Ishikawa (cell line): ENCODE measurements at regions not wholly inside any gene's neighbourhood (a gene's known extent, or its start where the extent isn't known, plus 50 kb on each side); places are given as distances from the start of the nearest gene placed in this dataset.

Experiments used
- CEBPB ChIP-seq: IDR thresholded peaks from 2 replicates; pipeline ENCODE4 v1.6.1; 2012
- CREB1 ChIP-seq: IDR thresholded peaks from 2 replicates; pipeline ENCODE4 v1.6.1; 2012; ENCODE audit warnings: low read depth
- EGR1 ChIP-seq: IDR thresholded peaks from 2 replicates; pipeline ENCODE4 v1.6.1; 2012
- EP300 ChIP-seq: IDR thresholded peaks from 2 replicates; pipeline ENCODE4 v1.6.1; 2012; ENCODE audit warnings: borderline replicate concordance
- FOXM1 ChIP-seq: IDR thresholded peaks from 2 replicates; pipeline ENCODE4 v1.6.1; 2012; ENCODE audit warnings: low read depth, borderline replicate concordance
- NFIC ChIP-seq: IDR thresholded peaks from 2 replicates; pipeline ENCODE4 v1.6.1; 2012
- RAD21 ChIP-seq: IDR thresholded peaks from 2 replicates; pipeline ENCODE4 v1.6.1; 2012; ENCODE audit warnings: low read depth
- TAF1 ChIP-seq: IDR thresholded peaks from 2 replicates; pipeline ENCODE4 v1.6.1; 2012; ENCODE audit warnings: low read depth, mild to moderate bottlenecking
- TCF12 ChIP-seq: IDR thresholded peaks from 2 replicates; pipeline ENCODE4 v1.6.1; 2012; ENCODE audit warnings: low read depth
- TEAD4 ChIP-seq: IDR thresholded peaks from 2 replicates; pipeline ENCODE4 v1.6.1; 2012
- YY1 ChIP-seq: IDR thresholded peaks from 2 replicates; pipeline ENCODE4 v1.6.1; 2012; ENCODE audit warnings: low read depth
- ZBTB7A ChIP-seq: IDR thresholded peaks from 2 replicates; pipeline ENCODE4 v1.6.1; 2012; ENCODE audit warnings: low read depth
- TF ChIP-seq, protein P1 (sequence below): IDR thresholded peaks from 2 replicates; pipeline ENCODE4 v1.6.1; 2012
- TF ChIP-seq, protein P2 (sequence below): IDR thresholded peaks from 2 replicates; pipeline ENCODE4 v1.6.1; 2012; ENCODE audit warnings: low read depth, mild to moderate bottlenecking
- TF ChIP-seq, protein P3 (sequence below): IDR thresholded peaks from 2 replicates; pipeline ENCODE4 v1.6.1; 2012

GRCh38 chr9:129273136-129273895, 95.3 kb upstream of the IER5L start:
- TF ChIP-seq, protein P1, sequence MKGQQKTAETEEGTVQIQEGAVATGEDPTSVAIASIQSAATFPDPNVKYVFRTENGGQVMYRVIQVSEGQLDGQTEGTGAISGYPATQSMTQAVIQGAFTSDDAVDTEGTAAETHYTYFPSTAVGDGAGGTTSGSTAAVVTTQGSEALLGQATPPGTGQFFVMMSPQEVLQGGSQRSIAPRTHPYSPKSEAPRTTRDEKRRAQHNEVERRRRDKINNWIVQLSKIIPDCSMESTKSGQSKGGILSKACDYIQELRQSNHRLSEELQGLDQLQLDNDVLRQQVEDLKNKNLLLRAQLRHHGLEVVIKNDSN: no peak
- TF ChIP-seq FOXM1 (no peak), CEBPB (no peak), TCF12 (no peak), YY1 (no peak), NFIC (no peak), TAF1 (no peak), TEAD4 (no peak), EP300 (no peak), RAD21 (no peak), EGR1 (no peak), ZBTB7A (no peak), CREB1 (no peak)
- TF ChIP-seq, protein P2, sequence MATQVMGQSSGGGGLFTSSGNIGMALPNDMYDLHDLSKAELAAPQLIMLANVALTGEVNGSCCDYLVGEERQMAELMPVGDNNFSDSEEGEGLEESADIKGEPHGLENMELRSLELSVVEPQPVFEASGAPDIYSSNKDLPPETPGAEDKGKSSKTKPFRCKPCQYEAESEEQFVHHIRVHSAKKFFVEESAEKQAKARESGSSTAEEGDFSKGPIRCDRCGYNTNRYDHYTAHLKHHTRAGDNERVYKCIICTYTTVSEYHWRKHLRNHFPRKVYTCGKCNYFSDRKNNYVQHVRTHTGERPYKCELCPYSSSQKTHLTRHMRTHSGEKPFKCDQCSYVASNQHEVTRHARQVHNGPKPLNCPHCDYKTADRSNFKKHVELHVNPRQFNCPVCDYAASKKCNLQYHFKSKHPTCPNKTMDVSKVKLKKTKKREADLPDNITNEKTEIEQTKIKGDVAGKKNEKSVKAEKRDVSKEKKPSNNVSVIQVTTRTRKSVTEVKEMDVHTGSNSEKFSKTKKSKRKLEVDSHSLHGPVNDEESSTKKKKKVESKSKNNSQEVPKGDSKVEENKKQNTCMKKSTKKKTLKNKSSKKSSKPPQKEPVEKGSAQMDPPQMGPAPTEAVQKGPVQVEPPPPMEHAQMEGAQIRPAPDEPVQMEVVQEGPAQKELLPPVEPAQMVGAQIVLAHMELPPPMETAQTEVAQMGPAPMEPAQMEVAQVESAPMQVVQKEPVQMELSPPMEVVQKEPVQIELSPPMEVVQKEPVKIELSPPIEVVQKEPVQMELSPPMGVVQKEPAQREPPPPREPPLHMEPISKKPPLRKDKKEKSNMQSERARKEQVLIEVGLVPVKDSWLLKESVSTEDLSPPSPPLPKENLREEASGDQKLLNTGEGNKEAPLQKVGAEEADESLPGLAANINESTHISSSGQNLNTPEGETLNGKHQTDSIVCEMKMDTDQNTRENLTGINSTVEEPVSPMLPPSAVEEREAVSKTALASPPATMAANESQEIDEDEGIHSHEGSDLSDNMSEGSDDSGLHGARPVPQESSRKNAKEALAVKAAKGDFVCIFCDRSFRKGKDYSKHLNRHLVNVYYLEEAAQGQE: no peak
- TF ChIP-seq, protein P3, sequence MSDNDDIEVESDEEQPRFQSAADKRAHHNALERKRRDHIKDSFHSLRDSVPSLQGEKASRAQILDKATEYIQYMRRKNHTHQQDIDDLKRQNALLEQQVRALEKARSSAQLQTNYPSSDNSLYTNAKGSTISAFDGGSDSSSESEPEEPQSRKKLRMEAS: no peak

DNA sequence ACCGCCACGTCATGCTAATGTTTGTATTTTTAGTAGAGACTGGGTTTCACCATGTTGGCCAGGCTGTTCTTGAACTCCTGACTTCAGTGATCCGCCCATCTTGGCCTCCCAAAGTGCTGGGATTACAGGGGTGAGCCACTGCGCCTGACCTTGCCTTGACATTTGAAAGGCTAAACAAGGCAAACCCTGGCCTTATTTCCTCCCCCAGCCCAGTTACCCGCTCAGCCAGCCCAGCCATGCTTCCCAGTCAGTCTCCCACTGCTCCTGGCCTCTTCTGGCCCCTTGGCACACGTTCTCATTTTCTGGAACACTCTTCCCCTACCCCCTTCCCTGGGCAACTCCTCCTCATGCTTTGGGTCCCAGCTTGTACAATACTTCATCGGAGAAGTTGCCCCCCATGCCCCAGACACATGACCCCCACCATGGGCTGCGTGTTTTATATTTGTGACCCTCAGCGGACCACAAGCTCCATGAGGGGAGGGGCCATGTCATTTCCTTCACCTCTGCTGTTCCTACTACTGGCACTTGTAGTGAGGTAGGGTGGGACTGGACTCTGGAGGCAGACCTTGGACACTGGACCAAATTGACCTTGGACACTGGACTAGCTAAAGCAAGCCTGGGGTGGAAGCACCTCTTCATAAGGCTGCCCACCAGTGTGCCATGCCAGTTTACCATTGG, 94.4 kb upstream of the IER5L start:
- TF ChIP-seq NFIC (no peak), RAD21 (no peak), TCF12 (no peak)
- TF ChIP-seq, protein P2: no peak

DNA sequence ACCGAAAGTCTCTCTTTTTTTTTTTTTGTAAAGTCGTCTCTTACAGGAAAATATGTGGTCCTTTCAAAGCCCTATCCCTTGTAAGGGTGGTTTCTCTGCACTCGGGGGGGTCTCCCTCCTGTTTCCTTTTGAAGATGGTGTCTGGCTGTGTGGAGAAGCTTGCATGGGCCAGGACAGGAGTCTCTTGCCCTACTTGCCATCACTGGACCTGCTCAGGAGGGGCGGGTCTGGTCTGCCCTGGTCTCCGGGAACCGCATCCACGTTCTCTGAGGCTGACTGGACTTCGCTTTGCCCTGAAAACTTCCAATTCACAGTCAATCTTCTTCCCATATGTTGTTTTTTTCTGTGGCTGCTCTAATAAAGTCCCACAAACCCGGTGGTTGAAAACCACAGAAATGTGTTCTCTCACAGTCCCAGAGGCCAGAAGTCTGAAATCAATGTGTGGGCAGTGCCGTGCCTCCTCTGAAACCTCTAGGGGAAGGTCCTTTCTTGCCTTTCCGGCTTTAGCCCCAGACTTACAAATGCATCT, 92.9 kb upstream of the IER5L start:
- no peak for TF ChIP-seq TAF1
- TF ChIP-seq, protein P3: no peak
- TF ChIP-seq TCF12: no peak
- TF ChIP-seq CEBPB: no peak
- TF ChIP-seq FOXM1: no peak
- no peak for TF ChIP-seq YY1
- TF ChIP-seq NFIC: no peak
- TF ChIP-seq TEAD4: no peak
- TF ChIP-seq CREB1: no peak
- TF ChIP-seq ZBTB7A: no peak
- no peak for TF ChIP-seq EP300
- TF ChIP-seq, protein P1: no peak

DNA sequence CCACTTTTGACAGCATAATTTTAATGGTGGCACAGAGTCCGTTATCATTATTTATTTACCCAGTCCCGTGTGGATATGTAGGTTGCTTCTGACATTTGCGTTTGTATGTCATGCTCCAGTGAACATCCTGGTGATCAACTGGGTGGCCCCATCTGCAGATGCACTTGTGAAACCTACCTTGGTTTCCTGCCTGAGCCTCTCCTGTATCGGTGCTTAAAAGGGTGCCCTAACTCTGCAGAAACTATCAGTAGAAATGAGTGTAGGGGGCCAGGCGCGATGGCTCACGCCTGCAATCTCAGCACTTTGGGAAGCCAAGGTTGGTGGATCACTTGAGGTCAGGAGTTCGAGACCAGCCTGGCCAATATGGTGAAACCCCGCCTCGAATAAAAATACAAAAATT, 92.1 kb upstream of the IER5L start:
- TF ChIP-seq RAD21: no peak

DNA sequence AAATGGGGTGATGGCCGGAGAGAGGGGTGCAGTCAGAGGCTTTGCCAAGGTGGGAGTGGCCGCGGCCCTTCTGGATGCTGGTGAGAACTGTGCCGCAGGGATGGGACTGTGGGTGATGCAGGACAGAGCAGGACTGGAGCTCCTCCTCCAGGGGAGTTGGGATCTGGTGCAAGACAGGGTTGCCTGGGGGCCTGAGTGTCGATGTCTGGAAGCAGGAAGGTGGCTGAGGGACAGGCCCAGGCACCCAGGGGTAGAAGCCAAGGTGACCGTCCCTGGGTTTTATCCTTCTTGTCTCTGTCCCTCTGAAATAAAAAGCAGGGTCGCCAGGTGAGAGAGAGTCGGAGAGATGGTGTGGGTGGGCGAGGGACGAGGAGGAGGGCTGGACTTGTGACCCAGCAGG, 89.1 kb upstream of the IER5L start:
- TF ChIP-seq, protein P3: no peak
- TF ChIP-seq TAF1 (no peak), FOXM1 (no peak), NFIC (no peak), RAD21 (no peak), EP300 (no peak), YY1 (no peak), ZBTB7A (no peak), EGR1 (no peak), TCF12 (no peak), TEAD4 (no peak)
- TF ChIP-seq, protein P2: no peak
